IMR-90 (cell line): ENCODE measurements at regions not wholly inside any gene's neighbourhood (a gene's known extent, or its start where the extent isn't known, plus 50 kb on each side); places are given as distances from the start of the nearest gene placed in this dataset.

Experiments
- ATAC-seq: fragments of 200-7000 bp; cut with Tn5 transposase; 2 replicates; pipeline ENCODE4 v1.9.1; 2020; ENCODE audit warnings: low read depth, mild to moderate bottlenecking, moderate library complexity
- BruUV-seq: library from RNA; stranded (reverse); fragments of 400-500 nt; replicated peaks from 2 replicates; lab custom pipeline; 2021; lab: Mats Ljungman, UMichigan
- CTCF ChIA-PET: fragments of 300-600 bp; formaldehyde crosslinking; extraction: SDS; loops from one replicate; lab custom pipeline; 2021; ENCODE audit warnings: antibody characterized with exemption; lab: Yijun Ruan, JAX
- POLR2A ChIA-PET: fragments of 300-600 bp; sonication (Branson Sonifier 250); formaldehyde crosslinking; loops from one replicate; lab custom pipeline; 2022; ENCODE audit warnings: antibody characterized with exemption; ENCODE audit not compliant: unreplicated experiment; lab: Charles Lee
- DNase-seq: peaks from one replicate; pipeline ENCODE4 v3.0.0; 2013
- H2AFZ ChIP-seq: replicated peaks from 2 replicates; pipeline ENCODE3; 2013; ENCODE audit warnings: low read length, mild to moderate bottlenecking; ENCODE audit not compliant: poor library complexity
- H2AK5ac ChIP-seq: 2 replicates; pipeline ENCODE4 v1.6.1; 2013; ENCODE audit warnings: low read depth, low read length, inconsistent platforms
- H2AK9ac ChIP-seq: replicated peaks from 2 replicates; pipeline ENCODE3; 2013; ENCODE audit warnings: mild to moderate bottlenecking, low read depth, low read length, moderate library complexity; ENCODE audit not compliant: poor library complexity
- H2BK120ac ChIP-seq: 2 replicates; pipeline ENCODE4 v1.6.1; 2013; ENCODE audit warnings: low read depth, low read length, inconsistent platforms
- H2BK15ac ChIP-seq: 3 replicates; pipeline ENCODE4 v1.6.1; 2013; ENCODE audit warnings: low read depth, low read length, inconsistent platforms
- H2BK20ac ChIP-seq: 2 replicates; pipeline ENCODE4 v1.6.1; 2013; ENCODE audit warnings: low read depth, mild to moderate bottlenecking, inconsistent platforms, low read length, moderate library complexity
- H2BK5ac ChIP-seq: 2 replicates; pipeline ENCODE4 v1.6.1; 2013; ENCODE audit warnings: mild to moderate bottlenecking, low read depth, low read length, inconsistent platforms; ENCODE audit not compliant: poor library complexity, severe bottlenecking
- H3K14ac ChIP-seq: replicated peaks from 2 replicates; pipeline ENCODE4 v1.6.1; 2013; ENCODE audit warnings: low read depth, low read length, inconsistent platforms
- H3K18ac ChIP-seq: 2 replicates; pipeline ENCODE4 v1.6.1; 2013; ENCODE audit warnings: low read depth, low read length, control low read depth
- H3K23ac ChIP-seq: 2 replicates; pipeline ENCODE4 v1.6.1; 2013; ENCODE audit warnings: low read depth, low read length, inconsistent platforms
- H3K27ac ChIP-seq: 2 replicates; pipeline ENCODE4 v1.5.1; 2013; ENCODE audit warnings: mild to moderate bottlenecking, control low read depth, low read length; ENCODE audit not compliant: insufficient read depth
- H3K27me3 ChIP-seq: 2 replicates; pipeline ENCODE4 v1.6.1; 2013; ENCODE audit warnings: low read length; ENCODE audit not compliant: control insufficient read depth, insufficient read depth
- H3K36me3 ChIP-seq: 2 replicates; pipeline ENCODE4 v1.6.1; 2013; ENCODE audit warnings: low read length, mixed read lengths; ENCODE audit not compliant: control insufficient read depth, insufficient read depth
- H3K4ac ChIP-seq: 2 replicates; pipeline ENCODE4 v1.6.1; 2013; ENCODE audit warnings: low read depth, low read length, inconsistent platforms
- H3K4me1 ChIP-seq: 2 replicates; pipeline ENCODE4 v1.6.1; 2013; ENCODE audit warnings: low read length, mixed read lengths; ENCODE audit not compliant: control insufficient read depth, insufficient read depth
- H3K4me2 ChIP-seq: 2 replicates; pipeline ENCODE4 v1.6.1; 2013; ENCODE audit warnings: low read depth, mild to moderate bottlenecking, control low read depth, low read length, moderate library complexity
- H3K4me3 ChIP-seq: 2 replicates; pipeline ENCODE4 v1.5.1; 2013; ENCODE audit warnings: low read depth, mild to moderate bottlenecking, control low read depth, low read length, moderate library complexity; ENCODE audit not compliant: insufficient read depth
- H3K56ac ChIP-seq: 2 replicates; pipeline ENCODE4 v1.6.1; 2013; ENCODE audit warnings: low read length, inconsistent platforms; ENCODE audit not compliant: insufficient read depth; ENCODE audit errors: extremely low read depth
- H3K79me1 ChIP-seq, 2 experiments: 2 replicates each; pipeline ENCODE4 v1.6.1; 2013; ENCODE audit warnings: low read length in 2 of 2, inconsistent platforms in 1 of 2, low read depth in 1 of 2
- H3K9ac ChIP-seq: 2 replicates; pipeline ENCODE4 v1.6.1; 2013; ENCODE audit warnings: low read depth, low read length, control low read depth
- H3K9me1 ChIP-seq: 2 replicates; pipeline ENCODE4 v1.6.1; 2013; ENCODE audit warnings: low read length, inconsistent platforms; ENCODE audit not compliant: insufficient read depth
- H3K9me3 ChIP-seq: 2 replicates; pipeline ENCODE4 v1.6.1; 2013; ENCODE audit warnings: low read length; ENCODE audit not compliant: control insufficient read depth, insufficient read depth
- H4K20me1 ChIP-seq: 2 replicates; pipeline ENCODE4 v1.6.1; 2013; ENCODE audit warnings: low read length, inconsistent platforms; ENCODE audit not compliant: insufficient read depth
- H4K5ac ChIP-seq: 2 replicates; pipeline ENCODE4 v1.6.1; 2013; ENCODE audit warnings: mild to moderate bottlenecking, low read depth, low read length, control low read depth
- H4K8ac ChIP-seq, 2 experiments: 2 replicates each; pipeline ENCODE4 v1.6.1; 2013; ENCODE audit warnings: low read depth in 2 of 2, low read length in 2 of 2, control low read depth in 1 of 2, inconsistent platforms in 1 of 2
- H4K91ac ChIP-seq: 2 replicates; pipeline ENCODE4 v1.6.1; 2013; ENCODE audit warnings: low read depth, low read length, inconsistent platforms; ENCODE audit not compliant: insufficient read depth
- BHLHE40 ChIP-seq: fragments of 150-350 bp; IDR thresholded peaks from 2 replicates; pipeline ENCODE4 v1.6.1; 2016; ENCODE audit warnings: mild to moderate bottlenecking, low read depth, low read length
- CHD1 ChIP-seq: IDR thresholded peaks from 2 replicates; pipeline ENCODE4 v1.6.1; 2012; ENCODE audit warnings: low read depth, low read length, improper control_type of control experiment
- USF2 ChIP-seq: fragments of 150-350 bp; IDR thresholded peaks from 2 replicates; pipeline ENCODE4 v1.6.1; 2017; ENCODE audit warnings: mild to moderate bottlenecking, antibody characterized with exemption, low read length, low read depth
- WGBS, 2 experiments: methylation state at CpG; one replicate each; pipeline versions ENCODE4 v1.1.5 to v1.1.7; 2013; ENCODE audit warnings: missing lambda C conversion rate in 2 of 2; ENCODE audit not compliant: insufficient read length in 1 of 2; ENCODE audit errors: extremely low coverage in 2 of 2; 5-methylcytosine and 5-hydroxymethylcytosine counted together
- dilution Hi-C: fragments of 300-500 bp; cut with HindIII; formaldehyde crosslinking; loops from one replicate; pipeline ENCODE4 v1.14.3; 2018; ENCODE audit warnings: low sequenced_read_pairs; ENCODE audit not compliant: unreplicated experiment
- in situ Hi-C: fragments of 300-500 bp; cut with MboI; formaldehyde crosslinking; loops from 3 replicates; pipeline ENCODE4 v1.14.3; 2019; ENCODE audit warnings: low sequenced_read_pairs, inconsistent platforms, mixed read lengths
- intact Hi-C: fragments of 100-400 bp; cut with micrococcal nuclease; formaldehyde crosslinking; loops from 2 replicates; pipeline ENCODE4 v1.10.0; 2022

- no peaks in the 10 kb centered on the region for H3K9me1 ChIP-seq
- peak overlapping the region; percentile 77 for H3K18ac ChIP-seq
- no peaks in the 10 kb centered on the region for H3K9me3 ChIP-seq
- DNase-seq, result peak; percentile 36
- no peak for ATAC-seq
- ChIA-PET CTCF (interaction anchor here (0.6 kb wide), 1 partner anchor 109 kb away, joined by 3 read pairs; no protein-coding TSS in a partner anchor), POLR2A (interaction anchor here (0.7 to 1.3 kb wide), 2 partner anchors 109 to 111 kb away, joined by 3 to 10 read pairs; partner anchors contain the start of gene THBS1)
- no peaks in the 10 kb centered on the region for H4K20me1 ChIP-seq
- no peak overlapping the region for H2AFZ ChIP-seq
- H3K56ac ChIP-seq, result no peak overlapping the region; the same call in 1 of the 2 replicates
- H2AK9ac ChIP-seq, result no peak overlapping the region
- no peak overlapping the region for H3K4me3 ChIP-seq
- peak overlapping the region; percentile 64 for H3K9ac ChIP-seq
- peak overlapping the region; percentile 86 for H2BK120ac ChIP-seq
- in situ Hi-C loops, result loop anchor here (5.0 to 10.0 kb wide), 3 partner anchors 167 to 765 kb away; no protein-coding TSS in a partner anchor
- H3K4me1 ChIP-seq, result peaks cover 17% of the 10 kb centered on the region; the same call in 1 of the 2 replicates
- peak overlapping the region; percentile 29 for H2AK5ac ChIP-seq
- intact Hi-C loops, result loop anchor here (1.0 to 10.0 kb wide), 9 partner anchors 107 to 765 kb away; no protein-coding TSS in a partner anchor
- peak overlapping the region; percentile 3 to 74 for H4K8ac ChIP-seq
- dilution Hi-C loops, result no loop called here
- H3K27ac ChIP-seq, result peak overlapping the region; percentile 99
- H3K27me3 ChIP-seq, result no peaks in the 10 kb centered on the region
- H3K79me1 ChIP-seq, result no peaks in the 10 kb centered on the region
- TSS peak; percentile 97 for BruUV-seq
- H4K91ac ChIP-seq, result 0 out of 2 replicates have a peak overlapping the region, but pooled peaks have one; percentile 5
- peak overlapping the region; percentile 41; the same call in 2 of the 3 replicates for H2BK15ac ChIP-seq
- no CpG with 5 or more reads among the region's 2 CpGs for WGBS, 2 experiments
- H4K5ac ChIP-seq, result peak overlapping the region; percentile 78
- H3K36me3 ChIP-seq, result no peaks in the 10 kb centered on the region
- peak overlapping the region; percentile 5; the same call in 1 of the 2 replicates for H2BK20ac ChIP-seq
- peak overlapping the region; percentile 19; the same call in 1 of the 2 replicates for H3K23ac ChIP-seq
- peak overlapping the region; percentile 62 for H3K14ac ChIP-seq
- H3K4me2 ChIP-seq, result peak overlapping the region; percentile 25; the same call in 1 of the 2 replicates
- H3K4ac ChIP-seq, result peak overlapping the region; percentile 55; the same call in 1 of the 2 replicates
- peak overlapping the region; percentile 87 for H2BK5ac ChIP-seq
- TF ChIP-seq CHD1 (no peak), USF2 (no peak), BHLHE40 (0 out of 2 replicates have a peak, but pooled peaks have one; percentile 38)
Measured at GRCh38 chr15:39471785-39472574, 108.9 kb upstream of the THBS1 start.
